ENCODE measurements at regions not wholly inside any gene's neighbourhood (a gene's known extent, or its start where the extent isn't known, plus 50 kb on each side); places are given as distances from the start of the nearest gene placed in this dataset.

DNA sequence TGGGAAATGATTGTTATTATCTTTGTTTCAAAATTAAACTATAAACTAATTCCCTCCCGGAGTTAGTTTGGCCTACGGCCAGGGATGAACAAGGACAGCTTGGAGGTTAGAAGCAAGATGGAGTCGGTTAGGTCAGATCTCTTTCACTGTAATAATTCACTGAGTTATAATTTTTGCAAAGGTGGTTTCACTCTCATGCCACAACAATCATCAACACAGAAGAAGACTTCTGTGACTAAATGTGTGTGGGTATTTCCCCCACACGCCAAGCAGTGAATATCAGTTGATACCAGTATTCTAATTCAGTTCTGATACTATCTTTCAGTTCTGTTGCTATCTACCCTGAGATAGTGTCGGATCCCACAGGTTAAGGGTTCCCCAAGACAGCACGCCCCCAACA lies 215.1 kb downstream of the S1PR1 start:
- TF ChIP-seq POLR2A (IDR thresholded peaks at IDR 0.05) (no peak), CTCF (IDR thresholded peaks at IDR 0.05) (no peak)
- WGBS, 2 donors: 82 to 86% methylated on average over 6 of the region's 6 CpGs
- DNase-seq (ENCODE audit: low spot score in 2 of 2): no peak
- intact Hi-C loops (cut with DNase I; ENCODE audit: low total_unique reads): no loop called here
- H3K4me3 ChIP-seq (ENCODE audit: low read depth, poor library complexity, severe bottlenecking): no peak overlapping the region

DNA sequence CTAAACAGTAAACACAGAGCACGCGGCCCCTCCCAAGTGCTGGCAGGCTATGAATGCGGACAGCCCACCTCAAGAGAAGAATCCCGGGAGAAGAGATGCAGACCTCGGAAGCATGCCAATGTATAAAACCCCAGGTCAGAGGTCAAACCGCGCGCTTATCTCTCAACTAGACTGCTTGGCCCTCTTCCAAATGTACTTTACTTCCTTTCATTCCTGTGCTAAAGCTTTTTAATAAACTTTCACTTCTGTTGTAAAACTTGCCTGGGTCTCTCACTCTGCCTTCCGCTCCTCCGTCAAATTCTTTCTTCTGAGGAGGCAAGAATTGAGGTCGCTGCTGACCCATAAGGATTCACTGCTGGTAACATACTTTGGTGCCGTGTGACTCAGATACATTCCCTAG lies 216.0 kb downstream of the S1PR1 start:
- no peak for DNase-seq (ENCODE audit: low spot score in 2 of 2)
- intact Hi-C loops (cut with DNase I; ENCODE audit: low total_unique reads): no loop called here
- no peak overlapping the region for H3K4me3 ChIP-seq (ENCODE audit: low read depth, poor library complexity, severe bottlenecking)
- WGBS, 2 donors: 83 to 88% methylated on average over 12 of the region's 12 CpGs
- TF ChIP-seq POLR2A (IDR thresholded peaks at IDR 0.05) (no peak), CTCF (IDR thresholded peaks at IDR 0.05) (no peak)

- 60 to 72% methylated on average over 1 of the region's 1 CpG for WGBS, 2 donors
- no peak overlapping the region for H3K4me3 ChIP-seq (ENCODE audit: low read depth, poor library complexity, severe bottlenecking)
- intact Hi-C loops (cut with DNase I; ENCODE audit: low total_unique reads): no loop called here
- no peak for TF ChIP-seq CTCF (IDR thresholded peaks at IDR 0.05)
- no peak for DNase-seq (ENCODE audit: low spot score in 2 of 2)
These were observed 217.0 kb downstream of the S1PR1 start for GRCh38 chr1:101453844-101454243.

DNA sequence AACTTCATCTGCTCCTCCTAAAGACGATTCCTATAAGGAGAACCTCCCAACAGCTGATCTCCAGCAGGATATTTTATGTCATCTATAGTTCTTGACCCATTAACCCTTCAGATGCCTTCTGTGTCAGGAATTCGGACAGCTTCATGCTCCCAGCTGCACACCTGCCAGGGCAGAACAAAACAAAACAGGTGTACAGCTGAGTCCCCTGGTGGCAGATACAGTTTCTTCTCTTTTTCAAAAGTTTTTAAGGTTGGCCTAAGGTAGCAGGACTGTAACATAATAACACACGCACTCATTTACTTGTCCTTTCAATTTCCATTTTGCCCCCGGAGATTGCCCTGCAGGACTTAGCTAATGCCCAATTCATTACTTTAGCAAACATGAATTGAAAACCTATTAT lies 218.3 kb downstream of the S1PR1 start:
- DNase-seq (ENCODE audit: low spot score in 2 of 2): no peak
- intact Hi-C loops (cut with DNase I; ENCODE audit: low total_unique reads): no loop called here
- no peak overlapping the region for H3K4me3 ChIP-seq (ENCODE audit: low read depth, poor library complexity, severe bottlenecking)
- 63 to 64% methylated on average over 4 of the region's 4 CpGs for WGBS, 2 donors
- TF ChIP-seq CTCF (IDR thresholded peaks at IDR 0.05) (no peak), POLR2A (IDR thresholded peaks at IDR 0.05) (no peak)

GRCh38 chr1:101460739-101461138 lies 223.9 kb downstream of the S1PR1 start:
- intact Hi-C loops (cut with DNase I; ENCODE audit: low total_unique reads): no loop called here
- H3K4me3 ChIP-seq (ENCODE audit: low read depth, poor library complexity, severe bottlenecking): no peak overlapping the region
- TF ChIP-seq POLR2A (IDR thresholded peaks at IDR 0.05): no peak
- TF ChIP-seq CTCF (IDR thresholded peaks at IDR 0.05): no peak
- no peak for DNase-seq (ENCODE audit: low spot score in 2 of 2)

DNA sequence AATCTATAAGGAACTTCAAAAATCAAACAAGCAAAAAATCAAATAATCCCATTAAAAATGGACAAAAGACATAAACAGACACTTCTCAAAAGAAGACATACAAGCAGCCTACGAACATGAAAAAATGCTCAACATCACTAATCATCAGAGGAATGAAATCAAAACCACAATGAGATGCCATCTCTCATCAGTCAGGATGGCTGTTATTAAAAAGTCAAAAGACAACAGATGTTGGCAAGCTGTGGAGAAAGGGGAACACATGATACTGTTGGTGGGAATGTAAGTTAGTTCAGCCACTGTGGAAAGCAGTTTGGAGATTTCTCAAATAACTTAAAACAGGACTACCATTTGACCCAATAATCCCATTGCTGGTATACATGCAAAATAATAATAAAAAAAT lies 226.4 kb downstream of the S1PR1 start:
- no peak for DNase-seq (ENCODE audit: low spot score in 2 of 2)
- TF ChIP-seq CTCF (IDR thresholded peaks at IDR 0.05): no peak
- no peak for TF ChIP-seq POLR2A (IDR thresholded peaks at IDR 0.05)
- no peak overlapping the region for H3K4me3 ChIP-seq (ENCODE audit: low read depth, poor library complexity, severe bottlenecking)
- intact Hi-C loops (cut with DNase I; ENCODE audit: low total_unique reads): no loop called here
- 31 to 44% methylated on average over 1 of the region's 1 CpG for WGBS, 2 donors

Data from lower leg skin (tissue), 4 donors.